ACC112 (cell line): ENCODE measurements at regions not wholly inside any gene's neighbourhood (a gene's known extent, or its start where the extent isn't known, plus 50 kb on each side); places are given as distances from the start of the nearest gene placed in this dataset.
"Not testable (repeated sequence)": the region's sequence is repeated elsewhere in the genome, so short reads cannot be mapped to it uniquely, and the experiment has no call there.

Experiments used
- H2AFZ ChIP-seq: fragments of 200-600 bp; sonication (generic); one replicate; pipeline ENCODE4 v1.6.0; 2017; ENCODE audit warnings: antibody characterized with exemption, low read length; ENCODE audit not compliant: unreplicated experiment
- H3K27ac ChIP-seq: fragments of 200-600 bp; sonication (generic); 2 replicates; pipeline ENCODE4 v1.5.1; 2014; ENCODE audit warnings: low read depth, mild to moderate bottlenecking, antibody characterized with exemption, low read length, moderate library complexity
- H3K27me3 ChIP-seq: fragments of 200-600 bp; sonication (generic); 2 replicates; pipeline ENCODE4 v1.6.1; 2014; ENCODE audit warnings: mild to moderate bottlenecking, antibody characterized with exemption, low read length, moderate library complexity, mixed read lengths; ENCODE audit not compliant: insufficient read depth
- H3K36me3 ChIP-seq: fragments of 200-600 bp; sonication (generic); 2 replicates; pipeline ENCODE4 v1.6.1; 2016; ENCODE audit warnings: mild to moderate bottlenecking, antibody characterized with exemption, low read length, moderate library complexity, mixed read lengths; ENCODE audit not compliant: insufficient read depth
- H3K4me1 ChIP-seq: fragments of 200-600 bp; sonication (generic); one replicate; pipeline ENCODE4 v1.6.1; 2016; ENCODE audit warnings: low read length, mixed read lengths; ENCODE audit not compliant: insufficient read depth, unreplicated experiment, control insufficient read depth
- H3K4me3 ChIP-seq: fragments of 200-600 bp; sonication (generic); 2 replicates; pipeline ENCODE4 v1.5.1; 2014; ENCODE audit warnings: mild to moderate bottlenecking, low read depth, low read length
- H3K79me2 ChIP-seq: fragments of 200-600 bp; sonication (generic); one replicate; pipeline ENCODE4 v1.6.0; 2016; ENCODE audit warnings: low read length; ENCODE audit not compliant: control insufficient read depth, unreplicated experiment, insufficient read depth

DNA sequence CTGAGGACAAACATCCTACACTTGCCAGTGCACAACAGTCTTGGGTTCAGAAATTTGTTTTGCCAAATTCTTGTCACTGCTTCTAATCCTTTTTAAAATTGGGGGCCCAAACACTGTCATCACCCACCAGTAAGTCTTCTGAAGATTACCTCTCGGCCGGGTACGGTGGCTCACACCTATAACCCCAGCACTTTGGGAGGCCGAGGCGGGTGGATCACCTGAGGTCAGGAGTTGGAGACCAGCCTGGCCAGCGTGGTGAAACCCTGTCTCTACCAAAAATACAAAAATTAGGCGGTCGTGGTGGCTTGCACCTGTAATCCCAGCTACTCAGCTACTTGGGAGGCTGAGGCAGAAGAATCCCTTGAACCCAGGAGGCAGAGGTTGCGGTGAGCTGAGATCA lies 87.8 kb upstream of the DMRT1 start:
- H3K79me2 ChIP-seq, H3K4me3 ChIP-seq, H3K27ac ChIP-seq, H3K27me3 ChIP-seq, H3K36me3 ChIP-seq, H2AFZ ChIP-seq: not testable (repeated sequence)
- peaks cover 38% of the 10 kb centered on the region for H3K4me1 ChIP-seq

GRCh38 chr9:754150-754931 lies 87.2 kb upstream of the DMRT1 start:
- Histone ChIP-seq H3K4me1 (peaks cover 38% of the 10 kb centered on the region), H3K27me3 (no peaks in the 10 kb centered on the region), H3K79me2 (no peaks in the 10 kb centered on the region), H2AFZ (no peak overlapping the region), H3K36me3 (no peaks in the 10 kb centered on the region), H3K4me3 (no peak overlapping the region), H3K27ac (no peak overlapping the region)

DNA sequence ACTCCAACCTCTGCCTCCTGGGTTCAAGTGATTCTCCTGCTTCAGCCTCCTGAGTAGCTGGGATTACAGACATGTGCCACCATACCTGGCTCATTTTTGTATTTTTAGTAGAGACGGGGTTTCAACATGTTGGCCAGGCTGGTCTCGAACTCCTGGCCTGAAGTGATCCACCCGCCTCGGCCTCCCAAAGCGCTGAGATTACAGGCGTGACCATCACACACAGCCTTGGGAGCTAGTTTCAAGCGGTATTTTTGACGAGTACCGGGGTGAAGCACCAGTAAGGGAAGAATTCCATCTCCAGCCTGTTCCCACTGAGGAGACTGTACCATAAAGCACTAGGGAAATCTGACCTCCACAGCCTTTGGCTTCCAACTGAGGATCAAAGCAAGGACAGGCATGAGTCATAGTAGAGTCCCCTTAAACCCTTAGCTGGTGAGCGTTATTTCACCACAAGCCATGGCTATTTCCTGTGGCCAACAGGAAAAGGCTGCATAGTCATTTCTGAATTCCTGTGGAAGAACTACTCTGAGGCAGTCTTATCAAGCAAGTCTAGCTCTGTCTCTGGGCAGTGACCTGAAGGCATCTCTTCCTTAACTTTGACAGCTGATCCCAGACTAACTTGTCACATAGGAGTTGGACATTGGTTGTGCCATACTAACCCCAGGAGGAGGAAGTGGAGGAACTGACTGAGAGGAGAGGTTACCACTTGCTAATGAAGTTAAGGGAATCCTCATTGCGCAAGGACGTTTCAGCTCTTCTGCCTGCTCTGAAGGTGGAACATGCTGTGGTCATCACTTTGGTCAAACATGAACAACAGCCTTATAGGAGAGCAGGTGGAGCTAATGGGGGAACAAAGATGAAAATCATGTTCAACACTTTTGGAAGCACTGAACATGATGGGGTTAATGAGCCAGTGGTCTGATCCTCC lies 85.8 kb upstream of the DMRT1 start:
- Histone ChIP-seq H2AFZ (peak overlapping the region; percentile 47), H3K27me3 (no peaks in the 10 kb centered on the region), H3K4me3 (peak overlapping the region; percentile 40; the same call in 1 of the 2 replicates), H3K36me3 (no peaks in the 10 kb centered on the region), H3K4me1 (peaks cover 35% of the 10 kb centered on the region), H3K79me2 (no peaks in the 10 kb centered on the region), H3K27ac (peak overlapping the region; percentile 82)

DNA sequence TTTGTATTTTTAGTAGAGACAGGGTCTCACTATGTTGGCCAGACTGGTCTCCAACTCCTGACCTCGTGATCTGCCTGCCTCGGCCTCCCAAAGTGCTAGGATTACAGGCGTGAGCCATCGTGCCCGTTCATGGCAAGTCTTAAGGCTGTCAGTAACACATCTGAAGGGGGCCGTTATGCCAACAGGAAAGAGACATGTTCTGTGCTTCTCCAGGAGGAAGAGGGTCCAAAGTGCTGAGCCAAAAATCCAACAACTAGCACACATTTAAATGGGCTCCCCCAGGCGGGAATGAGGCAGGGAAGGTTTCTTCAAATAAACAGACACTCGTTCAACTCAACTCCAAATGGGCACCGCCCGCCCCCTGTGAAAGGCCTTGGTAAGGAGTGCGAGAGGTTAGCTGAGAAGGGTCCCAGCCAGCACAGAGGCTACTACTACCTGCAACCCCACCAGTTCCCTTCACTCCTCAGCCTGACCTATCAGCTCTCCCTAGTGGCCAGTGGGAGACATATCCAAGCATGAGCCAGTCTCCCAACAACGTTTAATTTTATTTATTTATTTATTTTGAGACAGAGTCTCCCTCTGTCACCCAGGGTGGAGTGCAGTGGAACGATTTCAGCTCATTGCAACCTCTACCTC lies 84.1 kb upstream of the DMRT1 start:
- peaks cover 22% of the 10 kb centered on the region for H3K4me1 ChIP-seq
- no peaks in the 10 kb centered on the region for H3K27me3 ChIP-seq
- no peak overlapping the region for H3K27ac ChIP-seq
- H3K36me3 ChIP-seq: no peaks in the 10 kb centered on the region
- H3K4me3 ChIP-seq: no peak overlapping the region
- no peak overlapping the region for H2AFZ ChIP-seq
- no peaks in the 10 kb centered on the region for H3K79me2 ChIP-seq

DNA sequence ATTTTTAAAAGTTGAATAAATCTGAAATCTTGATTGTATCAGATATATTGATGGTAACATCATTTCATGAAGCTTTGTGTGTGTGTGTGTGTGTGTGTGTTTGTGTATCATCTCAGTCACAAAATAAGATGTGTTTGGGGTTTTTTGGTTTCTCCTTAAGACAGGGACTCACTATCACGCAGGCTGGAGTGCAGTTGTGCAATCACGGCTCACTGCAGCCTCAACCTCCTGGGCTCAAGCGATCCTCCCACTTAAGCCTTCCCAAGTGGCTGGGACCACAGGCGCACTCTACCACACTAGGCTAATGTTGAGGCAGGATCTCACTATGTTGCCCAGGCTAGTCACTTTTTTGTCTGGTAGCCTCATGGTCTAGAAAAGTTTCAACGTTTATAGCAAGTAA lies 83.4 kb upstream of the DMRT1 start:
- Histone ChIP-seq H3K27ac (no peak overlapping the region), H2AFZ (no peak overlapping the region), H3K4me1 (peaks cover 14% of the 10 kb centered on the region), H3K36me3 (no peaks in the 10 kb centered on the region), H3K79me2 (no peaks in the 10 kb centered on the region), H3K27me3 (no peaks in the 10 kb centered on the region), H3K4me3 (no peak overlapping the region)

DNA sequence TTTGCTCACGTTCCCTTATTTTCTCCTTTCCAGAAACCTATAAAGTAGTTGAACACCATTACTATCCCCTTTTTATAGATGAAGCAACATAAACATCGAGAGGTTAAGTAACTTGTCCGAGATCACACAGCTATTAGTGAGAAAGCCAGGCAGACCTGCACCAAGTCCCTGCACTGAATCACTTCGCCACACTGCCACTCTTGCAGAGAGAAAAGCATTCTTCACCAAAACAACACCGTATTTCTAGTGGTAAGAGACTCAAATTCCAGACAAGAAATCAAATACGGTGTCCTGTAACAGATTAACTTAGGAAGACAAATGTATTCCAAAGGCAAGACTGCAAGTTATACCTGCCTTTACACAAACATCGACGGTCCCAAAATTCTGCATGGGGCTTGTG lies 82.0 kb upstream of the DMRT1 start:
- no peaks in the 10 kb centered on the region for H3K79me2 ChIP-seq
- no peaks in the 10 kb centered on the region for H3K36me3 ChIP-seq
- no peaks in the 10 kb centered on the region for H3K27me3 ChIP-seq
- H3K27ac ChIP-seq: no peak overlapping the region
- no peak overlapping the region for H2AFZ ChIP-seq
- H3K4me3 ChIP-seq: no peak overlapping the region
- peaks cover 14% of the 10 kb centered on the region for H3K4me1 ChIP-seq

DNA sequence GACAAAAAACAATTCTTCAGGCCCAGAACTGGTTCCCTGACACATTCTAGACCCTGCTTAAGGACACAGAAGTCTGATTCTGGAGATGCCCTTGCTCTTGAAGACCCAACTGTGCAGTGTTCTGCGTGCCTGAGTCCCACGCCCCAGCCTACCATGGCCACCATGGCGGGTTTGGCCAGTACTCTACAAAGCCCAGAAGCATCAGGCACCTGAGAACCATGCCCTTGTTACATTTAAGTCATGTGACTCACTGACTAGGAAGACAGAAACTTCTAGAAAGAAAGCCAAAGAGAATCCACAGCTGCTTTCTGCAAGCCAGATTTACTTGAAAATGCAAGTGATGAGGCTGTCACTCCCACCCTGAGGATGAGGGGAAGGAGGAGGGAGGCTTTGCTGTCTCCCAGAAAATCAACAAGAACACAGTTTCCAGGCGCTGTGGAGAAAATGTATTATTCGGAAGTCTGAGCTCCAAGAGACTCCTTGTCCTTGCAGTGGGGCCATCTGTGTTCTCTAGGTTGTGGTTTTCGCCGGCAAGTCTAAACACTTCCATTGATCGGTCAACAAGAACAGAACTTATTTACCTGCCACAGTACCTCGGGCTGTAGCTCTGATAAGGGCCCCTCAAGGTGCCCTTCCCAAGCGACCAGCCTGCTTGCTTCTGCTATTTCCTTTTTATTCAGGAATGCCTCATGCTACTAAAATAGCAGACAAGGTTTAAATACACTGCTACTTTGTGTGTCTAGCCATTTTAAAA lies 81.3 kb upstream of the DMRT1 start:
- H3K36me3 ChIP-seq: no peaks in the 10 kb centered on the region
- H3K27ac ChIP-seq: no peak overlapping the region
- H2AFZ ChIP-seq: no peak overlapping the region
- peaks cover 12% of the 10 kb centered on the region for H3K4me1 ChIP-seq
- H3K27me3 ChIP-seq: no peaks in the 10 kb centered on the region
- H3K79me2 ChIP-seq: no peaks in the 10 kb centered on the region
- no peak overlapping the region for H3K4me3 ChIP-seq

- peaks cover under 1% of the 10 kb centered on the region for H3K4me1 ChIP-seq
- no peaks in the 10 kb centered on the region for H3K27me3 ChIP-seq
- no peak overlapping the region for H3K4me3 ChIP-seq
- H2AFZ ChIP-seq: no peak overlapping the region
- no peaks in the 10 kb centered on the region for H3K36me3 ChIP-seq
- H3K27ac ChIP-seq: no peak overlapping the region
- no peaks in the 10 kb centered on the region for H3K79me2 ChIP-seq
These were observed 80.2 kb upstream of the DMRT1 start for GRCh38 chr9:761176-761792.

- H3K36me3 ChIP-seq: no peaks in the 10 kb centered on the region
- H2AFZ ChIP-seq: no peak overlapping the region
- no peaks in the 10 kb centered on the region for H3K4me1 ChIP-seq
- H3K27me3 ChIP-seq: no peaks in the 10 kb centered on the region
- H3K4me3 ChIP-seq: no peak overlapping the region
- no peaks in the 10 kb centered on the region for H3K79me2 ChIP-seq
- no peak overlapping the region for H3K27ac ChIP-seq
These were observed 79.5 kb upstream of the DMRT1 start for GRCh38 chr9:761793-762560.
